Thyroid gland (tissue), 4 donors: ENCODE measurements at regions not wholly inside any gene's neighbourhood (a gene's known extent, or its start where the extent isn't known, plus 50 kb on each side); places are given as distances from the start of the nearest gene placed in this dataset.

Source experiments
- POLR2A ChIP-seq, 2 donors: fragments of 450-650 bp; IDR thresholded peaks; one replicate each; pipeline ENCODE4 v1.6.1; 2017; ENCODE audit warnings: antibody characterized with exemption in 2 of 2, mild to moderate bottlenecking in 2 of 2, moderate library complexity in 1 of 2
- TF ChIP-seq, protein P1 (sequence below), 6 experiments: fragments of 200-600 bp in 3 of 6; fragments of 450-650 bp in 3 of 6; sonication (generic) in 3 of 6; IDR thresholded peaks; one replicate each; pipeline ENCODE4 v1.5.1; 2016 to 2019; ENCODE audit warnings: antibody characterized with exemption in 6 of 6, mild to moderate bottlenecking in 2 of 6, inconsistent platforms in 1 of 6, moderate library complexity in 1 of 6

DNA sequence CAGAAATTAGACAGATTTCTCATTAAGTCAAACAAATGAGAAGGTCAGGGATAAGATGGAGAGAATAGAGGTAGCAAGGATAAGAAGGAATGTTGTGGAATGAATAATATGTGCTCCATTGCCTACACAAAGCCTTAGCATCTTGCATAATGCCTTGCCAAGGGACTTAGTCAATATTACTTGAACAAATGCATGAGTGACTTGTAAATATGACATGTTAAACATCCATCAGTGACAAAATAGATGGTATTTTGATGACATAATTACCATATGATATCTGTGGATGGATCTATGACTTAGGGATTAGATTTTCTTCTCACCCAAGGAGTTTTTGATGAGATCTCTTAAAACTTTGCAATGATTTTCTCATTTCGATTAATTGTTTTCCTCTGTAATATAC is 194.1 kb upstream of the RASSF8 start:
- TF ChIP-seq, protein P1, sequence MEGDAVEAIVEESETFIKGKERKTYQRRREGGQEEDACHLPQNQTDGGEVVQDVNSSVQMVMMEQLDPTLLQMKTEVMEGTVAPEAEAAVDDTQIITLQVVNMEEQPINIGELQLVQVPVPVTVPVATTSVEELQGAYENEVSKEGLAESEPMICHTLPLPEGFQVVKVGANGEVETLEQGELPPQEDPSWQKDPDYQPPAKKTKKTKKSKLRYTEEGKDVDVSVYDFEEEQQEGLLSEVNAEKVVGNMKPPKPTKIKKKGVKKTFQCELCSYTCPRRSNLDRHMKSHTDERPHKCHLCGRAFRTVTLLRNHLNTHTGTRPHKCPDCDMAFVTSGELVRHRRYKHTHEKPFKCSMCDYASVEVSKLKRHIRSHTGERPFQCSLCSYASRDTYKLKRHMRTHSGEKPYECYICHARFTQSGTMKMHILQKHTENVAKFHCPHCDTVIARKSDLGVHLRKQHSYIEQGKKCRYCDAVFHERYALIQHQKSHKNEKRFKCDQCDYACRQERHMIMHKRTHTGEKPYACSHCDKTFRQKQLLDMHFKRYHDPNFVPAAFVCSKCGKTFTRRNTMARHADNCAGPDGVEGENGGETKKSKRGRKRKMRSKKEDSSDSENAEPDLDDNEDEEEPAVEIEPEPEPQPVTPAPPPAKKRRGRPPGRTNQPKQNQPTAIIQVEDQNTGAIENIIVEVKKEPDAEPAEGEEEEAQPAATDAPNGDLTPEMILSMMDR (IDR thresholded peaks at IDR 0.05): no peak
- no peak for TF ChIP-seq POLR2A (IDR thresholded peaks at IDR 0.05)
